B cell (primary cell): ENCODE measurements at regions not wholly inside any gene's neighbourhood (a gene's known extent, or its start where the extent isn't known, plus 50 kb on each side); places are given as distances from the start of the nearest gene placed in this dataset.
A peak's percentile ranks its signal among the peaks of the same experiment; 100 is the strongest.

ENCODE experiments used
- ATAC-seq: fragments of 200-7000 bp; cut with Tn5 transposase; one replicate; pipeline ENCODE4 v1.10.0; 2021; ENCODE audit warnings: low read depth, mild to moderate bottlenecking, moderate number of reproducible peaks, moderate library complexity
- CTCF ChIA-PET: fragments of 350-600 bp; sonication (Branson Sonifier 250); formaldehyde crosslinking; loops from one replicate; lab custom pipeline; 2021; ENCODE audit warnings: antibody characterized with exemption, inconsistent platforms; lab: Charles Lee
- POLR2A ChIA-PET: fragments of 350-600 bp; sonication (Branson Sonifier 250); formaldehyde crosslinking; loops from one replicate; lab custom pipeline; 2021; ENCODE audit warnings: antibody characterized with exemption; lab: Charles Lee
- DNase-seq: peaks from one replicate; pipeline ENCODE4 v3.0.0; 2013
- H2AFZ ChIP-seq: 2 replicates; pipeline ENCODE4 v1.6.1; 2012; ENCODE audit warnings: mild to moderate bottlenecking, low read depth, low read length; ENCODE audit not compliant: insufficient read depth, poor library complexity, severe bottlenecking
- H3K27ac ChIP-seq, 2 donors: 1 replicate in 1 of 2; 2 replicates in 1 of 2; pipeline ENCODE4 v1.5.1; 2012 to 2013; ENCODE audit warnings: low read length in 2 of 2, mild to moderate bottlenecking in 2 of 2, moderate library complexity in 1 of 2
- H3K27me3 ChIP-seq, 4 experiments: fragments of 200-600 bp in 1 of 4; sonication (generic) in 1 of 4; replicated peaks in 1 of 4; 1 replicate in 2 of 4; 2 replicates in 2 of 4; pipeline versions ENCODE4 v1.6.1 to v1.7.0; 2013 to 2016; ENCODE audit warnings: low read length in 3 of 4, mild to moderate bottlenecking in 2 of 4, mixed read lengths in 1 of 4, moderate library complexity in 1 of 4; ENCODE audit not compliant: insufficient read depth in 4 of 4, control insufficient read depth in 3 of 4; ENCODE audit errors: control extremely low read depth in 1 of 4
- H3K36me3 ChIP-seq, 2 experiments: replicated peaks in 1 of 2; 1 replicate in 1 of 2; 2 replicates in 1 of 2; pipeline versions ENCODE4 v1.6.1 to v1.7.1; 2013; ENCODE audit warnings: low read length in 1 of 2; ENCODE audit not compliant: insufficient read depth in 2 of 2, control insufficient read depth in 1 of 2; ENCODE audit errors: control extremely low read depth in 1 of 2, extremely low read depth in 1 of 2
- H3K4me1 ChIP-seq, 2 donors: fragments of 200-600 bp in 1 of 2; sonication (generic) in 1 of 2; 1 replicate in 1 of 2; 2 replicates in 1 of 2; pipeline versions ENCODE4 v1.5.1 to v1.6.1; 2013 to 2017; ENCODE audit warnings: low read length in 2 of 2; ENCODE audit not compliant: control insufficient read depth in 2 of 2, insufficient read depth in 2 of 2
- H3K4me2 ChIP-seq: replicated peaks from 2 replicates; pipeline ENCODE3; 2012; ENCODE audit warnings: mild to moderate bottlenecking, low read depth, low read length; ENCODE audit not compliant: poor library complexity, severe bottlenecking
- H3K4me3 ChIP-seq, 5 experiments: fragments of 200-600 bp in 1 of 5; sonication (generic) in 1 of 5; 1 replicate in 3 of 5; 2 replicates in 2 of 5; pipeline versions ENCODE4 v1.5.1 to v1.7.0; 2011 to 2016; ENCODE audit warnings: low read length in 4 of 5, mild to moderate bottlenecking in 4 of 5, low read depth in 2 of 5, control low read depth in 1 of 5, moderate library complexity in 1 of 5; ENCODE audit not compliant: insufficient read depth in 1 of 5; ENCODE audit errors: control extremely low read depth in 1 of 5, extremely low read depth in 1 of 5
- H3K79me2 ChIP-seq: fragments of 200-600 bp; sonication (generic); one replicate; pipeline ENCODE4 v1.6.0; 2016; ENCODE audit warnings: low read length; ENCODE audit not compliant: control insufficient read depth, insufficient read depth
- H3K9ac ChIP-seq: fragments of 200-600 bp; sonication (generic); 2 replicates; pipeline ENCODE4 v1.6.1; 2017; ENCODE audit warnings: mild to moderate bottlenecking, low read length, moderate library complexity
- H3K9me3 ChIP-seq, 3 donors: one replicate each; pipeline versions ENCODE4 v1.6.1 to v1.7.1; 2013; ENCODE audit warnings: low read length in 2 of 3; ENCODE audit not compliant: control insufficient read depth in 2 of 3, insufficient read depth in 1 of 3; ENCODE audit errors: control extremely low read depth in 1 of 3
- H4K20me1 ChIP-seq: 2 replicates; pipeline ENCODE4 v1.6.0; 2012; ENCODE audit warnings: mild to moderate bottlenecking, low read length; ENCODE audit not compliant: insufficient read depth, control insufficient read depth, poor library complexity, severe bottlenecking
- H3K27ac Mint-ChIP-seq: one replicate; pipeline ENCODE4 v1.8.0; 2021; ENCODE audit warnings: mixed read lengths
- H3K27me3 Mint-ChIP-seq: one replicate; pipeline ENCODE4 v1.8.0; 2021; ENCODE audit warnings: mixed read lengths
- H3K4me1 Mint-ChIP-seq: one replicate; pipeline ENCODE4 v1.8.0; 2021; ENCODE audit warnings: mixed read lengths
- H3K4me3 Mint-ChIP-seq: one replicate; pipeline ENCODE4 v1.8.0; 2021; ENCODE audit warnings: mixed read lengths
- H3K9me3 Mint-ChIP-seq: one replicate; pipeline ENCODE4 v1.8.0; 2022; ENCODE audit warnings: mixed read lengths; ENCODE audit not compliant: insufficient read depth
- EZH2 ChIP-seq: IDR thresholded peaks from 2 replicates; pipeline ENCODE4 v1.6.1; 2012; ENCODE audit warnings: borderline replicate concordance, low read depth, mild to moderate bottlenecking, moderate library complexity, low read length; ENCODE audit not compliant: insufficient read depth, poor library complexity, severe bottlenecking
- WGBS: methylation state at CpG from one replicate; pipeline ENCODE4 v1.1.5; 2013; ENCODE audit warnings: missing lambda C conversion rate; ENCODE audit not compliant: insufficient coverage; 5-methylcytosine and 5-hydroxymethylcytosine counted together
- intact Hi-C: fragments of 100-400 bp; cut with micrococcal nuclease; formaldehyde crosslinking; loops from one replicate; pipeline ENCODE4 v1.10.0; 2022
- TF ChIP-seq, protein P1 (sequence below): fragments of 200-600 bp; IDR thresholded peaks from one replicate; pipeline ENCODE4 v1.8.0; 2022; ENCODE audit warnings: antibody characterized with exemption, mild to moderate bottlenecking

DNA sequence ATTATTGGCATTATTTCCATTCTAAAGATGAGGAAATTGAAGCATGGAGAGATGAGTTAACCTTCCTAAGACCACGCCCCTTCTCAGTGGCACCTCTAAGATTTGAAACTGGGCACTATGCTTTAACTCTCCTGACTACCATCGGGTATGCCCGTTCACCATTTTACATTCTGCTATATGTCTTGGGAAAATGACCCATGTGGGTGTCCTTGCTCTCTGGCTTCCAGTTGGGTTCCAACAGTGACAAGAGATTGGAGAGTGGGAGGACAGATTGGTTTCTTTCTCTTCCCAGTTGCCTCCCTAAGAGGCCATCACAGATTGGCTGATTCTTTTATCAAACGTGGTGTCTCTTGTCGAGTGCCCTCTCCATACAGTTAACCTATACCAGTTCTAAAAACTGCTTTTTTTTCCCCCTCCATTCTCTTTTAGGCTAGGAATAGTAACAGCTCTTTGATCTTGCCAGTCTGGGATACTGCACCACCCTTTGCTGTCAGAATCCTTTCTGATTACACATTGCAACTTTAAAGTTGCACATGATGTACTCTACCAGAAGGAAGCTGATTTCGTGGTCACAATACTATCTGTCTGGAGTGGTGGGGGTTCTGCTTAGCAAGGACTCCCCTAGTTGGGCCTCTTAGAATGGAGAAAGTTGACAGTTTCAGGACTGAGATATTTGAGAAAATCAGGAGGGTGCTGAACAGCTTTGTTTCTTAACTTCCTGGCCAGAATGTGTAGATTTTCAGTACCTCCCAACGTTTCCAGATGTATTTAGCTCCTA is 88.0 kb upstream of the ELOVL5 start:
- Histone ChIP-seq H3K27ac (no peak overlapping the region), H3K4me1 (peaks cover 0 to 15% of the 10 kb centered on the region in 2 donors), H3K9me3 (no peaks in the 10 kb centered on the region), H3K27me3 (no peaks in the 10 kb centered on the region), H3K9ac (no peak overlapping the region), H4K20me1 (no peaks in the 10 kb centered on the region), H2AFZ (peak overlapping the region; percentile 55), H3K79me2 (no peaks in the 10 kb centered on the region), H3K36me3 (no peaks in the 10 kb centered on the region), H3K4me2 (no peak overlapping the region), H3K4me3 (no peak overlapping the region)
- DNase-seq (no peak), ATAC-seq (no peak)
- no peaks in the 10 kb centered on the region for H3K9me3 Mint-ChIP-seq
- no CpG with 5 or more reads among the region's 7 CpGs for WGBS
- ChIA-PET POLR2A (no interaction called here), CTCF (interaction anchor here (0.6 to 9.6 kb wide), 10 partner anchors 20 to 264 kb away, joined by 3 to 68 read pairs (median 6); no protein-coding TSS in a partner anchor)
- H3K4me1 Mint-ChIP-seq, result peaks cover 26% of the 10 kb centered on the region
- intact Hi-C loops, result loop anchor here (1.0 kb wide), 3 partner anchors 48 to 264 kb away; no protein-coding TSS in a partner anchor
- TF ChIP-seq, protein P1, sequence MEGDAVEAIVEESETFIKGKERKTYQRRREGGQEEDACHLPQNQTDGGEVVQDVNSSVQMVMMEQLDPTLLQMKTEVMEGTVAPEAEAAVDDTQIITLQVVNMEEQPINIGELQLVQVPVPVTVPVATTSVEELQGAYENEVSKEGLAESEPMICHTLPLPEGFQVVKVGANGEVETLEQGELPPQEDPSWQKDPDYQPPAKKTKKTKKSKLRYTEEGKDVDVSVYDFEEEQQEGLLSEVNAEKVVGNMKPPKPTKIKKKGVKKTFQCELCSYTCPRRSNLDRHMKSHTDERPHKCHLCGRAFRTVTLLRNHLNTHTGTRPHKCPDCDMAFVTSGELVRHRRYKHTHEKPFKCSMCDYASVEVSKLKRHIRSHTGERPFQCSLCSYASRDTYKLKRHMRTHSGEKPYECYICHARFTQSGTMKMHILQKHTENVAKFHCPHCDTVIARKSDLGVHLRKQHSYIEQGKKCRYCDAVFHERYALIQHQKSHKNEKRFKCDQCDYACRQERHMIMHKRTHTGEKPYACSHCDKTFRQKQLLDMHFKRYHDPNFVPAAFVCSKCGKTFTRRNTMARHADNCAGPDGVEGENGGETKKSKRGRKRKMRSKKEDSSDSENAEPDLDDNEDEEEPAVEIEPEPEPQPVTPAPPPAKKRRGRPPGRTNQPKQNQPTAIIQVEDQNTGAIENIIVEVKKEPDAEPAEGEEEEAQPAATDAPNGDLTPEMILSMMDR, result no peak
- no peak for TF ChIP-seq EZH2
- no peak overlapping the region for H3K27ac Mint-ChIP-seq
- no peaks in the 10 kb centered on the region for H3K27me3 Mint-ChIP-seq
- H3K4me3 Mint-ChIP-seq, result no peak overlapping the region

DNA sequence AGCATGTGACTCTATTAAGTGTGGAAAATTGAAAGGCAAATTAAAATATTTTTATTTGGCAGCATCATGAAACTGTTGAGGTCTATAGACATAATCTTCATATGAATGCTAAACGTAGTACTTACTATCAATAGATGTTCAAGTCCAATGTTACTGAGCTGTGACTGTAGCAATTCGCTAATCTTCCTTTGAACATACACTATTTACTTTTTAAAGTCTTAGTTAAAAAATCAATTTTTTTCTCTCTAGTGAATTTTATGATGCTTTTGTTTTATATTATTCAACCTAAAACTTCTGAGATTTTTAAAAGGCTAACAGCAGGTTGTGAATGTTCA is 85.2 kb upstream of the ELOVL5 start:
- Histone ChIP-seq H2AFZ (no peak overlapping the region), H3K27me3 (no peaks in the 10 kb centered on the region), H4K20me1 (no peaks in the 10 kb centered on the region), H3K36me3 (no peaks in the 10 kb centered on the region), H3K79me2 (no peaks in the 10 kb centered on the region), H3K9me3 (no peaks in the 10 kb centered on the region), H3K4me3 (no peak overlapping the region), H3K4me2 (no peak overlapping the region), H3K27ac (no peak overlapping the region), H3K9ac (no peak overlapping the region), H3K4me1 (peaks cover 0 to 10% of the 10 kb centered on the region in 2 donors)
- Mint-ChIP-seq H3K4me1 (peaks cover 19% of the 10 kb centered on the region), H3K27ac (no peak overlapping the region), H3K4me3 (no peak overlapping the region), H3K27me3 (no peaks in the 10 kb centered on the region), H3K9me3 (no peaks in the 10 kb centered on the region)
- DNase-seq (no peak), ATAC-seq (no peak)
- no CpG with 5 or more reads among the region's 2 CpGs for WGBS
- ChIA-PET POLR2A (no interaction called here), CTCF (interaction anchor here (1.0 to 9.6 kb wide), 7 partner anchors 23 to 263 kb away, joined by 3 to 38 read pairs (median 3); no protein-coding TSS in a partner anchor)
- intact Hi-C loops, result no loop called here
- TF ChIP-seq EZH2, result no peak
- TF ChIP-seq, protein P1, result no peak
